ENCODE measurements at regions not wholly inside any gene's neighbourhood (a gene's known extent, or its start where the extent isn't known, plus 50 kb on each side); places are given as distances from the start of the nearest gene placed in this dataset.

DNA sequence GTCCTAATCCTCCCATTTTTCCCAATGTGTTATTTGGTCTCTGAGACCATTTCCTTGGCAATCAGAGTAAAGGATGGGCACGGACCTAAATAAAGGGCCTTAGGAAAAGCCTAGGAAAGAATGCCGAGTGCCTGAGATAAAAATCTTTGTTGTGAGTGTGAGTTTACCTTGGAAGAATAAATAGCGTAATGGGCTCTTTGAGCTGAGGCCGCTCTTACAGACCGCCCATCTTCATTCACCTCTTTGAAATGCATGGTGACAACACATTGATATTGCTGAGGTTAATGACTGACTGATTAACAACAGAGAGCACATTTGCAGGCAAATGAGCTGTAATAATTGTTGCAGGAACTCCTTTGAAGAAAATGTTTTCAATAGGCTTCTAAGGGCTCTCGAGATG is 1967.1 kb upstream of the WWC1 start:
- DNase-seq (ENCODE audit: low read depth) = no peak
- H3K4me3 ChIP-seq (ENCODE audit: low read depth, low read length) = no peak overlapping the region
- TF ChIP-seq, protein P1, sequence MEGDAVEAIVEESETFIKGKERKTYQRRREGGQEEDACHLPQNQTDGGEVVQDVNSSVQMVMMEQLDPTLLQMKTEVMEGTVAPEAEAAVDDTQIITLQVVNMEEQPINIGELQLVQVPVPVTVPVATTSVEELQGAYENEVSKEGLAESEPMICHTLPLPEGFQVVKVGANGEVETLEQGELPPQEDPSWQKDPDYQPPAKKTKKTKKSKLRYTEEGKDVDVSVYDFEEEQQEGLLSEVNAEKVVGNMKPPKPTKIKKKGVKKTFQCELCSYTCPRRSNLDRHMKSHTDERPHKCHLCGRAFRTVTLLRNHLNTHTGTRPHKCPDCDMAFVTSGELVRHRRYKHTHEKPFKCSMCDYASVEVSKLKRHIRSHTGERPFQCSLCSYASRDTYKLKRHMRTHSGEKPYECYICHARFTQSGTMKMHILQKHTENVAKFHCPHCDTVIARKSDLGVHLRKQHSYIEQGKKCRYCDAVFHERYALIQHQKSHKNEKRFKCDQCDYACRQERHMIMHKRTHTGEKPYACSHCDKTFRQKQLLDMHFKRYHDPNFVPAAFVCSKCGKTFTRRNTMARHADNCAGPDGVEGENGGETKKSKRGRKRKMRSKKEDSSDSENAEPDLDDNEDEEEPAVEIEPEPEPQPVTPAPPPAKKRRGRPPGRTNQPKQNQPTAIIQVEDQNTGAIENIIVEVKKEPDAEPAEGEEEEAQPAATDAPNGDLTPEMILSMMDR (IDR thresholded peaks at IDR 0.05; ENCODE audit: low read depth, low read length, missing control alignments) = no peak

DNA sequence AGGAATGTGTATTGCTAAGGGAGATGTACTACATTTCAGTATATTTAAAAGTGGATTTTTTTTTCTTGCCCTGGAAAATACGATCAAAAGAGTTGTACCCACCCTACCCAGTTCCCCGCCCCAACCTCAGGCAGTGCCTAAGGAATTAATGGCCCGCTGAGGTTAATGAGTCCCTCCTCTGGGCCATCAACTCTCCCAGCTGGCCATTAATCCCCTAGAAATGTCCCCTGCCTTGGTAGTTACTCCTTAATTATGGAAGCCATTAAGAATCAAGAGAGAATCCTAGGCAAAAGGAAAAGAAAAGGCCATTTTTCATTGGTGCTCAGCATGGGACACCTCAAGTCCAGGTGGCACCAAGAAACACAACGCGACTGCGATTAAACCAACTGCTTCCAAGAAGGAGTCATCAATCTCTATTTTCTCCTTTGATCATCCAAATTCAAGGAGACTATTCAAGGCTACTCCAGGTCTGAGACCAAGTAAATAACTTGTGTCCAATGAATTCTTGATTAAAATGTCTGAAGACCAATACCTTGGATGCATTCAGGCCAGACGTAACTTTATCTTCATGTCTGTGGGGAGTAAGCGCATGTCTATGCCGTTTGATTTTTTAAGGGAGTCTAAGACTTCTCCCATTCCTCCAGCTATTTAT is 1962.2 kb upstream of the WWC1 start:
- no peak for DNase-seq (ENCODE audit: low read depth)
- H3K4me3 ChIP-seq (ENCODE audit: low read depth, low read length) = no peak overlapping the region

DNA sequence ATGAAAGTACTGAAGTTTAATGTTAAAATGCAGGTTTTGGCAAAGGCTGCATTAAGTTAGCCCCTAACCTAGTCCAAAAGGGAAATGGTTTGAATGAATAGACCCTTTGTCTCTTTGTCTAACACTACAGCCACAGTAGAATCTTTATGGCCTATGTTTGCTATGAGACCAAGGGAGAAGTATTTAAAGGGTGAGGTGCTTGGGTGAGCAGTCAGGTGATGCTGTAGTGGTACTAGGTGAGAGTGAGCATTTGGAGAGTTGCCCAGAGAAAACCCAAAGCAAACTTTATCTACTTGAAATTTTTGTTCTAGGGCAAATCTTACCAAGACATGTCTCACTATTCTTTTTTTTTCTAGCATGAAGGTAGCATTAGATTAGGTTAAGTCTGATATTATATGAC is 1961.4 kb upstream of the WWC1 start:
- TF ChIP-seq, protein P1 (IDR thresholded peaks at IDR 0.05; ENCODE audit: low read depth, low read length, missing control alignments) = no peak
- no peak for DNase-seq (ENCODE audit: low read depth)
- H3K4me3 ChIP-seq (ENCODE audit: low read depth, low read length) = no peak overlapping the region

More for the DNA sequence above, 1962.2 kb upstream of the WWC1 start:
- TF ChIP-seq, protein P1 (IDR thresholded peaks at IDR 0.05; ENCODE audit: low read depth, low read length, missing control alignments) = no peak

DNA sequence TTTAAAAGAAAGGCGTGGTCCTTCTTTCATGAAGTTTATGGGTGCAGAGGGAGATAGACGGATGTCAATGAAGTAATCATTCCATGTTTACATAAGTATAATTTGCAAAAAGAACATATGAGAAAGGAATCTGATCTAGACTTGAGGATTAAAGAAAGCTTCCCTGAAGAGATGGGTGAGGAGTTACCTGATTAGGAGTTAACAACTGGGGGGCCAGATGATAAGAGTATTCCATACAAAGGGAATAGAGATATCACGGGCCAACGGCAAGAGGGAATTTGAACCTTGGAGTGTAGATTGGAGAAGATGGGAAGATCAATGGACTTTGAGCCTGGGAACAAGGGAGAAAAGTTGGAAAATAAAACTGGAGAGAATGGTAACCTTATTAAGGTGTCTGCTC is 1959.9 kb upstream of the WWC1 start:
- TF ChIP-seq, protein P1 (IDR thresholded peaks at IDR 0.05; ENCODE audit: low read depth, low read length, missing control alignments) = no peak
- DNase-seq (ENCODE audit: low read depth) = no peak
- no peak overlapping the region for H3K4me3 ChIP-seq (ENCODE audit: low read depth, low read length)

DNA sequence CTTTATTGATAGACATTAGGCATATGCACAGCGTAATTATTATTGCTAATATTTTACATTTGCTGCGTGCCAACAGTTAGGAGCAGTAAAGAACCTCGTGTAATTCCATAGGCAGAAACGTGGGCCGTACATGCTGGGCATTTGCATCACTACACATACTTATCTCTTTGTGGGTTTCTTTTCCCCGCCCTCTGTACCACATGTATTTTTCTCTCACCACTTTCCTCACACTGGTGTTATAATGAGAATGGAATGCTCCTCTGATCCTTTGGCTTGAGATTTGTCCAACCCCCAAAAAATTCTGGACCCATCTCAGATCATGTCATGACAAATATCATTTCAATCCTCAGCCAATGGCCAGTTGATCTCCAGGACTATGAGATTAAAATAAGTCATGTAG is 1952.6 kb upstream of the WWC1 start:
- TF ChIP-seq, protein P1 (IDR thresholded peaks at IDR 0.05; ENCODE audit: low read depth, low read length, missing control alignments) = no peak
- DNase-seq (ENCODE audit: low read depth) = no peak
- no peak overlapping the region for H3K4me3 ChIP-seq (ENCODE audit: low read depth, low read length)

DNA sequence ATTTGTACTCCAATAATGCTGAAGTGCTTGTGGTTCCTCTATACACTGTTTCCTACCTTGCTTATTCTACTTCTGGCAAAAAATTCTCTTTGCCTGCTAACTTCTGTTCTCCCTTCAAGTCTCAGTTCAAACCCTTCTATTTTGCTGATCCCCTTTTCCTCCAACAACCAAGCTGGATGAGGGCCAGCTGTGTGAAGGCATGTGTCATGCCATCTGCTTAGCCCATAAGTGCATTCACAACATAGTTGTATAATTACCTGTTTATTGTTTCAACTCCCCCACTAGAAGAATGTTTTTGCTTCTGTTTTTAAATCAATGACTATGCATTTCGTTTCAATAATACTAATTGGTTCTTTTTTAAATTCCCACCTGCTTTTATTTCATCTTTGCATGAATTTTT is 1951.4 kb upstream of the WWC1 start:
- TF ChIP-seq, protein P1 (IDR thresholded peaks at IDR 0.05; ENCODE audit: low read depth, low read length, missing control alignments) = no peak
- DNase-seq (ENCODE audit: low read depth) = no peak
- H3K4me3 ChIP-seq (ENCODE audit: low read depth, low read length) = no peak overlapping the region

DNA sequence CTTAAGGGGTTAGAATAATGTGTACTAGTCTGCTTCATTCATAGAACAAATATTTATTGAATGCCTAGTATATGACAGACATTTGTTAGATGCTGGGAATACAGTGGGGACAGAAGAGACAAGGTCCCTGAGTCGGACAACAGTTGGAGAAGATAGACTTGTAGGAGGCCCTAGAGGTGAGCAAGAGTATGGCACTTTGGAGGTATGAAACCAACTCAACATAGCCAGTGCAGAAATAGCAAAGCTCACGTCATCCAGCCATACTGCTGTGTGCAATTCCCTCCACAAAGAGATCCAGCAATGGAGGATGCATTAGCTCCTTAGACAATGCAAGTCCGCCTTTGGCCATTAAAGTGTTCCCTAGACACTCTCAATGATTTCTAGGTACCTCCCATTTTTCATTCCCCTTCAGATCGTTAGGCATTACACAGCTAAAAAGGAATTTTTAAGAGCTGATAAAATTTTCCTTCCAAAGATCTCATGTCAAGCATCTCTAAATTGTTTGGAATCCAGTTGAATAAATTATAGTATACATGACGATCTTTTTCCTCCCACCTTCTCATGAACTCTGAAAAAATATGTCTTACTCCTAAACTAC is 1949.6 kb upstream of the WWC1 start:
- no peak for DNase-seq (ENCODE audit: low read depth)
- no peak overlapping the region for H3K4me3 ChIP-seq (ENCODE audit: low read depth, low read length)
- TF ChIP-seq, protein P1 (IDR thresholded peaks at IDR 0.05; ENCODE audit: low read depth, low read length, missing control alignments) = peak; percentile 32

Data from GM12864 (cell line).